Transverse colon (tissue), 3 donors: ENCODE measurements at regions not wholly inside any gene's neighbourhood (a gene's known extent, or its start where the extent isn't known, plus 50 kb on each side); places are given as distances from the start of the nearest gene placed in this dataset.

Source experiments
- POLR2A ChIP-seq: fragments of 450-650 bp; IDR thresholded peaks from one replicate; pipeline ENCODE4 v1.6.1; 2016; ENCODE audit warnings: antibody characterized with exemption, mild to moderate bottlenecking, moderate library complexity
- TF ChIP-seq, protein P1 (sequence below), 5 experiments: fragments of 200-600 bp in 3 of 5; fragments of 450-650 bp in 2 of 5; sonication (generic) in 3 of 5; IDR thresholded peaks; 1 replicate in 2 of 5; 2 replicates in 3 of 5; pipeline ENCODE4 v1.5.1; 2016 to 2017; ENCODE audit warnings: antibody characterized with exemption in 5 of 5, inconsistent platforms in 3 of 5, mild to moderate bottlenecking in 2 of 5, moderate library complexity in 1 of 5

- no peak for TF ChIP-seq POLR2A
- TF ChIP-seq, protein P1, sequence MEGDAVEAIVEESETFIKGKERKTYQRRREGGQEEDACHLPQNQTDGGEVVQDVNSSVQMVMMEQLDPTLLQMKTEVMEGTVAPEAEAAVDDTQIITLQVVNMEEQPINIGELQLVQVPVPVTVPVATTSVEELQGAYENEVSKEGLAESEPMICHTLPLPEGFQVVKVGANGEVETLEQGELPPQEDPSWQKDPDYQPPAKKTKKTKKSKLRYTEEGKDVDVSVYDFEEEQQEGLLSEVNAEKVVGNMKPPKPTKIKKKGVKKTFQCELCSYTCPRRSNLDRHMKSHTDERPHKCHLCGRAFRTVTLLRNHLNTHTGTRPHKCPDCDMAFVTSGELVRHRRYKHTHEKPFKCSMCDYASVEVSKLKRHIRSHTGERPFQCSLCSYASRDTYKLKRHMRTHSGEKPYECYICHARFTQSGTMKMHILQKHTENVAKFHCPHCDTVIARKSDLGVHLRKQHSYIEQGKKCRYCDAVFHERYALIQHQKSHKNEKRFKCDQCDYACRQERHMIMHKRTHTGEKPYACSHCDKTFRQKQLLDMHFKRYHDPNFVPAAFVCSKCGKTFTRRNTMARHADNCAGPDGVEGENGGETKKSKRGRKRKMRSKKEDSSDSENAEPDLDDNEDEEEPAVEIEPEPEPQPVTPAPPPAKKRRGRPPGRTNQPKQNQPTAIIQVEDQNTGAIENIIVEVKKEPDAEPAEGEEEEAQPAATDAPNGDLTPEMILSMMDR (IDR thresholded peaks at IDR 0.05), result peak; percentile 80 to 92 (median 88)
Observed at GRCh38 chr5:50962934-50963872, 296.8 kb downstream of the PARP8 start.
